H9 (cell line): ENCODE measurements at regions not wholly inside any gene's neighbourhood (a gene's known extent, or its start where the extent isn't known, plus 50 kb on each side); places are given as distances from the start of the nearest gene placed in this dataset.

ENCODE experiments used
- DNase-seq: peaks from one replicate; pipeline ENCODE4 v3.0.0-alpha.2; 2017
- H2AFZ ChIP-seq: one replicate; pipeline ENCODE4 v1.6.1; 2013; ENCODE audit warnings: mild to moderate bottlenecking, low read length, control low read depth, moderate library complexity
- H2AK5ac ChIP-seq: 2 replicates; pipeline ENCODE4 v1.6.1; 2013; ENCODE audit warnings: low read length, control low read depth, mixed read lengths; ENCODE audit not compliant: insufficient read length
- H2BK120ac ChIP-seq: one replicate; pipeline ENCODE4 v1.6.1; 2013; ENCODE audit warnings: low read depth, mild to moderate bottlenecking, low read length, control low read depth, inconsistent platforms; ENCODE audit not compliant: poor library complexity, severe bottlenecking
- H2BK12ac ChIP-seq: 2 replicates; pipeline ENCODE4 v1.6.1; 2013; ENCODE audit warnings: low read length, control low read depth, mixed read lengths, low read depth; ENCODE audit not compliant: insufficient read length
- H2BK15ac ChIP-seq: 2 replicates; pipeline ENCODE4 v1.6.1; 2013; ENCODE audit warnings: low read depth, low read length, control low read depth
- H2BK20ac ChIP-seq: one replicate; pipeline ENCODE4 v1.6.1; 2013; ENCODE audit warnings: low read depth, mild to moderate bottlenecking, low read length, control low read depth, inconsistent platforms; ENCODE audit not compliant: poor library complexity, severe bottlenecking
- H2BK5ac ChIP-seq: 2 replicates; pipeline ENCODE4 v1.6.1; 2013; ENCODE audit warnings: low read length, control low read depth, mixed read lengths; ENCODE audit not compliant: insufficient read length
- H3K14ac ChIP-seq: 2 replicates; pipeline ENCODE4 v1.6.1; 2013; ENCODE audit warnings: low read length, control low read depth; ENCODE audit not compliant: insufficient read depth
- H3K18ac ChIP-seq: 2 replicates; pipeline ENCODE4 v1.6.1; 2013; ENCODE audit warnings: low read depth, mild to moderate bottlenecking, mixed read lengths, low read length, control low read depth; ENCODE audit not compliant: insufficient read length
- H3K23ac ChIP-seq: 2 replicates; pipeline ENCODE4 v1.6.1; 2013; ENCODE audit warnings: low read length, control low read depth, mixed read lengths, low read depth; ENCODE audit not compliant: insufficient read length
- H3K23me2 ChIP-seq: 2 replicates; pipeline ENCODE4 v1.6.1; 2013; ENCODE audit warnings: low read depth, mild to moderate bottlenecking, mixed read lengths, low read length, control low read depth; ENCODE audit not compliant: insufficient read length, poor library complexity, severe bottlenecking
- H3K27ac ChIP-seq: 2 replicates; pipeline ENCODE4 v1.5.1; 2013; ENCODE audit warnings: low read length, control low read depth, mixed read lengths, low read depth; ENCODE audit not compliant: insufficient read length
- H3K27me3 ChIP-seq: 2 replicates; pipeline ENCODE4 v1.6.1; 2013; ENCODE audit warnings: low read length, control low read depth, inconsistent platforms; ENCODE audit not compliant: insufficient read depth
- H3K4ac ChIP-seq: 2 replicates; pipeline ENCODE4 v1.6.1; 2013; ENCODE audit warnings: low read depth, mild to moderate bottlenecking, control low read depth, inconsistent platforms, low read length, moderate library complexity
- H3K4me1 ChIP-seq: 2 replicates; pipeline ENCODE4 v1.6.1; 2013; ENCODE audit warnings: low read length, control low read depth, inconsistent platforms; ENCODE audit not compliant: insufficient read depth
- H3K4me2 ChIP-seq: 2 replicates; pipeline ENCODE4 v1.6.1; 2013; ENCODE audit warnings: low read length, control low read depth, mixed read lengths; ENCODE audit not compliant: insufficient read length, insufficient read depth
- H3K56ac ChIP-seq: 2 replicates; pipeline ENCODE4 v1.6.1; 2013; ENCODE audit warnings: low read depth, mild to moderate bottlenecking, mixed read lengths, low read length, control low read depth; ENCODE audit not compliant: insufficient read length
- H3K79me1 ChIP-seq: 2 replicates; pipeline ENCODE4 v1.6.1; 2013; ENCODE audit warnings: low read depth, mild to moderate bottlenecking, moderate library complexity, low read length, control low read depth, inconsistent platforms; ENCODE audit not compliant: insufficient read depth, poor library complexity, severe bottlenecking
- H3K79me2 ChIP-seq: 2 replicates; pipeline ENCODE4 v1.6.1; 2013; ENCODE audit warnings: low read length, control low read depth, inconsistent platforms; ENCODE audit not compliant: insufficient read depth
- H3K9ac ChIP-seq: 2 replicates; pipeline ENCODE4 v1.6.1; 2013; ENCODE audit warnings: low read length, control low read depth, mixed read lengths; ENCODE audit not compliant: insufficient read length; ENCODE audit errors: extremely low read depth
- H3K9me3 ChIP-seq: one replicate; pipeline ENCODE4 v1.6.1; 2013; ENCODE audit warnings: low read depth, low read length, inconsistent platforms; ENCODE audit not compliant: control insufficient read depth
- H3T11ph ChIP-seq: one replicate; pipeline ENCODE4 v1.6.1; 2013; ENCODE audit warnings: mild to moderate bottlenecking, low read length, control low read depth, inconsistent platforms
- H4K20me1 ChIP-seq: one replicate; pipeline ENCODE4 v1.6.1; 2013; ENCODE audit not compliant: control insufficient read depth, insufficient read length, insufficient read depth
- H4K5ac ChIP-seq: 2 replicates; pipeline ENCODE4 v1.6.1; 2013; ENCODE audit warnings: low read depth, mild to moderate bottlenecking, mixed read lengths, low read length, control low read depth; ENCODE audit not compliant: insufficient read length
- H4K8ac ChIP-seq: replicated peaks from 2 replicates; pipeline ENCODE4 v1.6.1; 2013; ENCODE audit warnings: low read length, control low read depth, mixed read lengths, low read depth; ENCODE audit not compliant: insufficient read length
- H4K91ac ChIP-seq: 2 replicates; pipeline ENCODE4 v1.6.1; 2013; ENCODE audit warnings: low read depth, mild to moderate bottlenecking, moderate library complexity, mixed read lengths, low read length, control low read depth; ENCODE audit not compliant: insufficient read length
- H3K27ac Mint-ChIP-seq, 3 experiments: 2 replicates in 2 of 3; 3 replicates in 1 of 3; pipeline ENCODE4 v1.8.0; 2020 to 2021; ENCODE audit warnings: mixed read lengths in 3 of 3, mild to moderate bottlenecking in 1 of 3, moderate library complexity in 1 of 3
- H3K27me3 Mint-ChIP-seq: 2 replicates; pipeline ENCODE4 v1.8.0; 2021; ENCODE audit warnings: low read depth, mild to moderate bottlenecking, moderate library complexity, mixed read lengths
- H3K36me3 Mint-ChIP-seq, 3 experiments: 2 replicates in 2 of 3; 3 replicates in 1 of 3; pipeline ENCODE4 v1.8.0; 2020 to 2021; ENCODE audit warnings: low read depth in 3 of 3, mixed read lengths in 3 of 3; ENCODE audit not compliant: insufficient read depth in 1 of 3
- H3K4me1 Mint-ChIP-seq, 2 experiments: 2 replicates each; pipeline ENCODE4 v1.8.0; 2020; ENCODE audit warnings: mixed read lengths in 2 of 2
- H3K4me3 Mint-ChIP-seq, 2 experiments: 2 replicates in 1 of 2; 3 replicates in 1 of 2; pipeline ENCODE4 v1.8.0; 2020 to 2021; ENCODE audit warnings: mild to moderate bottlenecking in 2 of 2, mixed read lengths in 2 of 2, moderate library complexity in 1 of 2
- H3K9me3 Mint-ChIP-seq, 2 experiments: 2 replicates in 1 of 2; 3 replicates in 1 of 2; pipeline ENCODE4 v1.8.0; 2020; ENCODE audit warnings: mild to moderate bottlenecking in 2 of 2, mixed read lengths in 2 of 2, moderate library complexity in 1 of 2
- WGBS: extraction: QIAGEN DNeasy Blood & Tissue Kit; methylation state at CpG from one replicate; pipeline ENCODE4 v1.1.7; 2013; ENCODE audit warnings: missing lambda C conversion rate, low lambda C conversion rate, mixed read lengths; ENCODE audit not compliant: insufficient read length; ENCODE audit errors: extremely low coverage; 5-methylcytosine and 5-hydroxymethylcytosine counted together
- TF ChIP-seq, protein P1 (sequence below): fragments of 200-600 bp; sonication (generic); conservative IDR thresholded peaks from 3 replicates; pipeline ENCODE4 v1.8.0; 2021; ENCODE audit warnings: antibody characterized with exemption, mild to moderate bottlenecking

DNA sequence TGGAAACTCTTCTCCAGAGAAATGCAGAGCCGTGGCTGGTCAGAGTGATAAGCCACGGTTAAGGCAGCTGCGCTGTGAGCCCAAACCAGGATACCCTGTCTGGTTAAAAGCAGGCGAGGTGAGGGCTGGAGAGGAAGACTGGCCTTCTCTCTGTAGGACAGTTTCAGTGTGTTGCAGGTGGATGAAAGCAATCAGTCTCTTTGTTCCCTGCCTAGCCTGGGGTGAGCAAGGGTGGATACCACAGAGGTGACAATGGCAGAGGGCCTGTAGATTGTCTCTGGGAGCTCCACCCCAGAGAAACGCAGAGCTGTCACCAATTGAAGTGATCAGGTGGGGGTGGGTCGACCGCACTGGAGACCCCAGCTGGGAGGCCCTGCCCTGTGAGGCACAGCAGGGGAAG, 621.9 kb downstream of the LRFN5 start:
- Histone ChIP-seq H3K79me2 (no peaks in the 10 kb centered on the region), H2AFZ (no peak overlapping the region), H2BK15ac (no peak overlapping the region), H4K5ac (no peak overlapping the region), H3K9ac (no peak overlapping the region), H4K91ac (no peak overlapping the region), H2BK120ac (no peak overlapping the region), H3K4ac (no peak overlapping the region), H3K14ac (no peak overlapping the region), H2AK5ac (no peak overlapping the region), H3K18ac (no peak overlapping the region), H3K9me3 (no peaks in the 10 kb centered on the region), H3K23me2 (no peaks in the 10 kb centered on the region), H3K23ac (no peak overlapping the region), H3K27me3 (no peaks in the 10 kb centered on the region), H3K56ac (no peak overlapping the region), H2BK12ac (no peak overlapping the region), H4K20me1 (no peaks in the 10 kb centered on the region), H2BK5ac (no peak overlapping the region), H3K4me1 (no peaks in the 10 kb centered on the region), H2BK20ac (no peak overlapping the region), H3K79me1 (no peaks in the 10 kb centered on the region), H3T11ph (no peak overlapping the region), H4K8ac (no peak overlapping the region), H3K27ac (no peak overlapping the region), H3K4me2 (no peak overlapping the region)
- H3K4me1 Mint-ChIP-seq = no peaks in the 10 kb centered on the region; a peak in 1 of 4 replicates
- no CpG with 5 or more reads among the region's 7 CpGs for WGBS
- H3K27me3 Mint-ChIP-seq = no peaks in the 10 kb centered on the region
- peaks cover 6 to 16% of the 10 kb centered on the region in 2 experiments; a peak in 4 of 5 replicates for H3K9me3 Mint-ChIP-seq
- TF ChIP-seq, protein P1, sequence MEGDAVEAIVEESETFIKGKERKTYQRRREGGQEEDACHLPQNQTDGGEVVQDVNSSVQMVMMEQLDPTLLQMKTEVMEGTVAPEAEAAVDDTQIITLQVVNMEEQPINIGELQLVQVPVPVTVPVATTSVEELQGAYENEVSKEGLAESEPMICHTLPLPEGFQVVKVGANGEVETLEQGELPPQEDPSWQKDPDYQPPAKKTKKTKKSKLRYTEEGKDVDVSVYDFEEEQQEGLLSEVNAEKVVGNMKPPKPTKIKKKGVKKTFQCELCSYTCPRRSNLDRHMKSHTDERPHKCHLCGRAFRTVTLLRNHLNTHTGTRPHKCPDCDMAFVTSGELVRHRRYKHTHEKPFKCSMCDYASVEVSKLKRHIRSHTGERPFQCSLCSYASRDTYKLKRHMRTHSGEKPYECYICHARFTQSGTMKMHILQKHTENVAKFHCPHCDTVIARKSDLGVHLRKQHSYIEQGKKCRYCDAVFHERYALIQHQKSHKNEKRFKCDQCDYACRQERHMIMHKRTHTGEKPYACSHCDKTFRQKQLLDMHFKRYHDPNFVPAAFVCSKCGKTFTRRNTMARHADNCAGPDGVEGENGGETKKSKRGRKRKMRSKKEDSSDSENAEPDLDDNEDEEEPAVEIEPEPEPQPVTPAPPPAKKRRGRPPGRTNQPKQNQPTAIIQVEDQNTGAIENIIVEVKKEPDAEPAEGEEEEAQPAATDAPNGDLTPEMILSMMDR = no peak
- DNase-seq = no peak
- H3K27ac Mint-ChIP-seq = no peak overlapping the region
- peaks cover 0 to 11% (median 0%) of the 10 kb centered on the region in 3 experiments; a peak in 2 of 7 replicates for H3K36me3 Mint-ChIP-seq
- H3K4me3 Mint-ChIP-seq = no peak overlapping the region
